ENCODE measurements at regions not wholly inside any gene's neighbourhood (a gene's known extent, or its start where the extent isn't known, plus 50 kb on each side); places are given as distances from the start of the nearest gene placed in this dataset.

DNA sequence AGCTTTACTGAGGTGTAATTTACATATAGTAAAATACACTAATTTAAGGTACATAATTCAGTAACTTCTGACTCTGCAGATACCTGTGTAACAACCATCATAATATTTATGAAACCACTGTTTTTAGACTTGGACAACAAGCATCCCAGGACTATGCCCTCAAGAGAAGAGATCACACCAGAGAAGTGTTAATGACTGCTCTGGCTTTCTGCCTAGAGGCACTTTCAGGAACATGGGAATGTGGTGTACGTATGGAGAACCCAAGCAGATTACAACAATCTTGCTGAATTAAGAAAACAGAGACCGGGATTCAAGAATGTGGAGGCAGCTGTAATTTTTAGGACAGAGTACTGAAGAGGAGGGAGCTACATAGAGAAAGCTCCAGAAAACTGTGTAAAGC lies 475.2 kb downstream of the LPIN1 start:
- no peak for DNase-seq (ENCODE audit: insufficient read length, low spot score)
- FAIRE-seq: no peak
- TF ChIP-seq POU2F2 (IDR thresholded peaks at IDR 0.05; ENCODE audit: low read depth, low read length) (no peak), POLR2AphosphoS5 (IDR thresholded peaks at IDR 0.05; ENCODE audit: low read depth, low read length) (no peak), POLR2A (IDR thresholded peaks at IDR 0.05; ENCODE audit: low read depth, low read length) (no peak), PAX5 (IDR thresholded peaks at IDR 0.05; ENCODE audit: insufficient read depth, low read length, severe bottlenecking) (no peak), TAF1 (IDR thresholded peaks at IDR 0.05; ENCODE audit: low read depth, low read length) (no peak), SPI1 (IDR thresholded peaks at IDR 0.05; ENCODE audit: low read depth, low read length) (no peak)

- no peak for TF ChIP-seq PAX5 (IDR thresholded peaks at IDR 0.05; ENCODE audit: insufficient read depth, low read length, severe bottlenecking)
- TF ChIP-seq POLR2A (IDR thresholded peaks at IDR 0.05; ENCODE audit: low read depth, low read length): no peak
- no peak for TF ChIP-seq POLR2AphosphoS5 (IDR thresholded peaks at IDR 0.05; ENCODE audit: low read depth, low read length)
- no peak for TF ChIP-seq POU2F2 (IDR thresholded peaks at IDR 0.05; ENCODE audit: low read depth, low read length)
- TF ChIP-seq SPI1 (IDR thresholded peaks at IDR 0.05; ENCODE audit: low read depth, low read length): no peak
- TF ChIP-seq TAF1 (IDR thresholded peaks at IDR 0.05; ENCODE audit: low read depth, low read length): no peak
- DNase-seq (ENCODE audit: insufficient read length, low spot score): no peak
- peak; percentile 9 for FAIRE-seq
Observed at GRCh38 chr2:12222554-12222953, 476.1 kb downstream of the LPIN1 start.

- DNase-seq (ENCODE audit: insufficient read length, low spot score) (no peak), FAIRE-seq (no peak)
- TF ChIP-seq TAF1 (IDR thresholded peaks at IDR 0.05; ENCODE audit: low read depth, low read length): no peak
- no peak for TF ChIP-seq SPI1 (IDR thresholded peaks at IDR 0.05; ENCODE audit: low read depth, low read length)
- no peak for TF ChIP-seq POLR2AphosphoS5 (IDR thresholded peaks at IDR 0.05; ENCODE audit: low read depth, low read length)
- no peak for TF ChIP-seq PAX5 (IDR thresholded peaks at IDR 0.05; ENCODE audit: insufficient read depth, low read length, severe bottlenecking)
- TF ChIP-seq POU2F2 (IDR thresholded peaks at IDR 0.05; ENCODE audit: low read depth, low read length): no peak
- TF ChIP-seq POLR2A (IDR thresholded peaks at IDR 0.05; ENCODE audit: low read depth, low read length): no peak
Observed at GRCh38 chr2:12223732-12224131, 477.3 kb downstream of the LPIN1 start.

- DNase-seq (ENCODE audit: insufficient read length, low spot score) (no peak), FAIRE-seq (no peak)
- TF ChIP-seq POLR2A (IDR thresholded peaks at IDR 0.05; ENCODE audit: low read depth, low read length): no peak
Observed at GRCh38 chr2:12226653-12227052, 480.2 kb downstream of the LPIN1 start.

DNA sequence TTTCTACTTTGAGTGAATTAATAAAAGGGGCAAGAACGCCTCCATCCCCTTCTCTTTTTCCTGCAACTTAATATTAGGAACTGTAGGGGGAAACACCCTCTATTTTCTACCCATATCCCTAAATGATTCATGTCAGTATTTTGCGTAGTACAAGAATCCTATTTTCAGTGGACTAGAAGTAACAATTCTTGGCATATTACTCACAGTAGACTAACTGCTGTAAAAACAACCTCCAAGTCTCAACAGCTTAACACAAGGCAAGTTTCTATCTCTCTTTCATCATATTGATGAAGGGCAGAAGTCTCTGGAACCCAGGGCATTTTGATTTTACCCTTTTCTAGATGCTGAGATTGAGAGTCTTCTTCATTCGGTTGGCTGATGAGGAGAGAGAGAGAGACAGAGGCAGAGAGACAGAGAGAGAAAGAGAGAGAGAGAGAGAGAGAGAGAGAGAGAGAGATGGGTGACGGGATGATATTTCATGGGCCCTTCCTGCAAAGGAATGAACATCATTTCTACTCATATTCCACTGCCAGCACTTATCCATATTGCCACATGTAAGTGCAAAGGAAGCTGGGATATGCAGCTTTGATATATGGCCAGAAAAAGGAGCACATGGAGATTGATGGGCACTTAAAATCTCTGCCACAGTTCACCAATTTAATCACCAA lies 481.6 kb downstream of the LPIN1 start:
- DNase-seq (ENCODE audit: insufficient read length, low spot score) (no peak), FAIRE-seq (no peak)
- TF ChIP-seq PAX5 (IDR thresholded peaks at IDR 0.05; ENCODE audit: insufficient read depth, low read length, severe bottlenecking) (no peak), SPI1 (IDR thresholded peaks at IDR 0.05; ENCODE audit: low read depth, low read length) (no peak), POLR2AphosphoS5 (IDR thresholded peaks at IDR 0.05; ENCODE audit: low read depth, low read length) (no peak), TAF1 (IDR thresholded peaks at IDR 0.05; ENCODE audit: low read depth, low read length) (no peak), POU2F2 (IDR thresholded peaks at IDR 0.05; ENCODE audit: low read depth, low read length) (no peak), POLR2A (IDR thresholded peaks at IDR 0.05; ENCODE audit: low read depth, low read length) (no peak)

DNA sequence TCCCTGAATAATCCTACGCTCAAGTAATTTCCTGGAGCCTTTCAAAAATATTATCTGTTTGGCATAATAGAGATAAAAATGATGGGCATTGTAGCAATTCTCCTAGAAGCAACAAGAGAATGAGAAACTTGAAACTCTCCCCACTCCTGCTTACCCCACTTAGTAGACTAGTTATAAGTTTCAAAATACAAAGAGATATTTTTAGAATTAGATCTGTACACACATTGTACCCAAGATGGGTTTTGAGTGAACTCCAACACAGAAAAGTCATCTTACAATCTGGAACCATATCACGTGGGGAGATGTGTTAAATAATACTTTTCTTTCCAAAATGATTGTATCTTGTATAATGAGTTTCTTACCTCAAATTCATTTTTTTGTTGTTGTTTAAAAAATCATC lies 484.9 kb downstream of the LPIN1 start:
- TF ChIP-seq POU2F2 (IDR thresholded peaks at IDR 0.05; ENCODE audit: low read depth, low read length): no peak
- no peak for DNase-seq (ENCODE audit: insufficient read length, low spot score)
- no peak for FAIRE-seq

- no peak for DNase-seq (ENCODE audit: insufficient read length, low spot score)
- FAIRE-seq: no peak
- TF ChIP-seq POLR2A (IDR thresholded peaks at IDR 0.05; ENCODE audit: low read depth, low read length) (no peak), POLR2AphosphoS5 (IDR thresholded peaks at IDR 0.05; ENCODE audit: low read depth, low read length) (no peak), POU2F2 (IDR thresholded peaks at IDR 0.05; ENCODE audit: low read depth, low read length) (no peak), SPI1 (IDR thresholded peaks at IDR 0.05; ENCODE audit: low read depth, low read length) (no peak), PAX5 (IDR thresholded peaks at IDR 0.05; ENCODE audit: insufficient read depth, low read length, severe bottlenecking) (no peak), TAF1 (IDR thresholded peaks at IDR 0.05; ENCODE audit: low read depth, low read length) (no peak)
Observed at GRCh38 chr2:12232876-12233275, 483.9 kb upstream of the TRIB2 start.

DNA sequence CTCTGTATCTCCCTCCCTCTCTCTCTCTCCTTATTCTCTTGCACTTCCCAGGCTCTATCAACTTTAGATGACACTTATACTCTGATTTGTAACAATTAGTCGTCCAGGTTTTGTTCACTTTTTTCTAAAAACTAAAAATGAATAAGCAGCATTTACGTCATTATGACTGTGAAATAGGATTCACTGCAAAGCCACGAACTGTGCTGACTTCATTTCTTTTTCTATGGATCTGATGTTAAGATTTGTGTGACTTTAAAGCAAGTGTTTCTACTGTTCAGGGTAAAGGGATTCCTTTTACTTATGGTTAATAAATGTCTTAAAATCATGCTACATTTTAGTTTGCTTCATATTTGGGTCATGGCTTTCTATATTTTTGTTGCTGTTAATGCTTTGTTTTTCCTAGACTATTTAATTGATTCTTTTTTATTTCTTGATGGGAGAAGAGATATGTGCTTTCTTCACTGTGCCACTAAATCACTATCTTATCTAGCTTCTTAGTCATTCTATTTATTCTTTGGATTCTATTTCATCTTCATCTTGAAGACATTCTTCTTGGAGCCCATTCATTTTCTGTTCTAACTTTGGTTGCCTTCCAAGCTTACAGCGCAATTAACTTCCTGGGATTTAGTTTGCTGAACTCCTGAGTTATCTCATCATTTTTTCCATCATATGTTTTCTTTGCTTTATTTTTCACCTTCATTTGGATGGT lies 480.4 kb upstream of the TRIB2 start:
- DNase-seq (ENCODE audit: insufficient read length, low spot score): no peak
- TF ChIP-seq POU2F2 (IDR thresholded peaks at IDR 0.05; ENCODE audit: low read depth, low read length) (no peak), SPI1 (IDR thresholded peaks at IDR 0.05; ENCODE audit: low read depth, low read length) (no peak), POLR2A (IDR thresholded peaks at IDR 0.05; ENCODE audit: low read depth, low read length) (no peak), POLR2AphosphoS5 (IDR thresholded peaks at IDR 0.05; ENCODE audit: low read depth, low read length) (no peak), TAF1 (IDR thresholded peaks at IDR 0.05; ENCODE audit: low read depth, low read length) (no peak), PAX5 (IDR thresholded peaks at IDR 0.05; ENCODE audit: insufficient read depth, low read length, severe bottlenecking) (no peak)
- no peak for FAIRE-seq

DNA sequence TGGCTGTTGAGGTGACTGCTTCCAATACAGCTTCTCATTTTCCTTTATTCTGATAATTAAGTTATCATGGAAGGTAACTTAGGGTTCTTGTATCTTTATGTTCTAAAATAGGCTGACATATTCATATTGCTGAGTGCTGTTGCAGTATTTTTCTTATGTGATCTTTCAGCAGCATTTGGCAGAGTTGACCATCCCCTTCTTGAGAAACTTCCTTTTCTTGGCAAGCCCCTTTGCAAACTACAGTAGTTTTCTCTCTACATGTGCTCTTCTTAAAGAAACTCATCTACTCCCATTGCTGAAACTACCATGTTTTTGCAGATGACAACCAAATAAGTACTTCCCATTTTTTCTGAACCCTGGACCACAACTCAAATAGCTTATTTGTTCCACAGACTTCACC lies 476.5 kb upstream of the TRIB2 start:
- no peak for DNase-seq (ENCODE audit: insufficient read length, low spot score)
- no peak for TF ChIP-seq POU2F2 (IDR thresholded peaks at IDR 0.05; ENCODE audit: low read depth, low read length)
- TF ChIP-seq TAF1 (IDR thresholded peaks at IDR 0.05; ENCODE audit: low read depth, low read length): no peak
- no peak for TF ChIP-seq POLR2AphosphoS5 (IDR thresholded peaks at IDR 0.05; ENCODE audit: low read depth, low read length)
- no peak for TF ChIP-seq SPI1 (IDR thresholded peaks at IDR 0.05; ENCODE audit: low read depth, low read length)
- FAIRE-seq: no peak

DNA sequence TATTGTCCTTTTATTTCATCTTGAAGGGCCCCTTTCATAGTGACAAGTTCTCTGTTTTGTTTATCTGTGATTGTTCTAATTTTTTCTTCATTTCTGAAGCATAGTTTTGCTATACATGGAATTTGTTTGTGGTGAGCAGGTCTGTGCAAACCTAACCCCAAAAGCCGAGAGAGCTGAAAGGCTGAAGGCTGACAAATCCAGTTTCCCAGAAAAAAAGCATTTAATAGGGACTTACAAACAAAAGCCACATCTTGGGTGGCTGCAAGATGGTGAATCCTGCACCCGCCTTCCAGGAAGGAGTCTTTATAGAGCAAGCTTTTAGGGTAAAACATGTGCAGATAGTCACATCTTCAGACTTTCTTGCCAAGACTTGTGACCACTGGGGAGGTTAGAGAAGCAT lies 473.4 kb upstream of the TRIB2 start:
- DNase-seq (ENCODE audit: insufficient read length, low spot score) (no peak), FAIRE-seq (no peak)
- TF ChIP-seq POLR2AphosphoS5 (IDR thresholded peaks at IDR 0.05; ENCODE audit: low read depth, low read length) (no peak), SPI1 (IDR thresholded peaks at IDR 0.05; ENCODE audit: low read depth, low read length) (no peak), POU2F2 (IDR thresholded peaks at IDR 0.05; ENCODE audit: low read depth, low read length) (no peak), PAX5 (IDR thresholded peaks at IDR 0.05; ENCODE audit: insufficient read depth, low read length, severe bottlenecking) (no peak), TAF1 (IDR thresholded peaks at IDR 0.05; ENCODE audit: low read depth, low read length) (no peak), POLR2A (IDR thresholded peaks at IDR 0.05; ENCODE audit: low read depth, low read length) (no peak)
